Activated CD8-positive, alpha-beta memory T cell treated with anti-CD3 and anti-CD28 coated beads for 1 hour (primary cell): ENCODE measurements at regions not wholly inside any gene's neighbourhood (a gene's known extent, or its start where the extent isn't known, plus 50 kb on each side); places are given as distances from the start of the nearest gene placed in this dataset.

Experiments
- DNase-seq, 2 donors: peaks; one replicate each; pipeline ENCODE4 v3.0.0-alpha.2; 2020; ENCODE audit warnings: low read depth in 1 of 2; ENCODE audit errors: extremely low read depth in 1 of 2

- no peak for DNase-seq
Observed at GRCh38 chr9:29701971-29702370, 2128.7 kb upstream of the C9orf72 start.

- no peak for DNase-seq
Observed at GRCh38 chr9:29714860-29715259, 2141.6 kb upstream of the C9orf72 start.

GRCh38 chr9:29717631-29718030 is 2144.3 kb upstream of the C9orf72 start:
- DNase-seq: no peak

GRCh38 chr9:29730163-29730562 is 2156.9 kb upstream of the C9orf72 start:
- DNase-seq: no peak

- DNase-seq: no peak
Observed at GRCh38 chr9:29740518-29740917, 2167.2 kb upstream of the C9orf72 start.

GRCh38 chr9:29741169-29741568 is 2167.9 kb upstream of the C9orf72 start:
- no peak for DNase-seq

- DNase-seq: no peak
Observed at GRCh38 chr9:29750062-29750461, 2176.8 kb upstream of the C9orf72 start.

- no peak for DNase-seq
Observed at GRCh38 chr9:29751226-29751625, 2177.9 kb upstream of the C9orf72 start.

GRCh38 chr9:29753638-29754037 is 2180.4 kb upstream of the C9orf72 start:
- no peak for DNase-seq

GRCh38 chr9:29769019-29769418 is 2195.7 kb upstream of the C9orf72 start:
- DNase-seq: no peak

GRCh38 chr9:29773676-29774075 is 2200.4 kb upstream of the C9orf72 start:
- DNase-seq: no peak

- DNase-seq: no peak
Observed at GRCh38 chr9:29775491-29775890, 2202.2 kb upstream of the C9orf72 start.

- DNase-seq: no peak
Observed at GRCh38 chr9:29778281-29778849, 2205.1 kb upstream of the C9orf72 start.

- DNase-seq: no peak
Observed at GRCh38 chr9:29793970-29794369, 2220.7 kb upstream of the C9orf72 start.

- DNase-seq: no peak
Observed at GRCh38 chr9:29796291-29796952, 2223.1 kb upstream of the C9orf72 start.

GRCh38 chr9:29798599-29798998 is 2225.3 kb upstream of the C9orf72 start:
- DNase-seq: no peak

- DNase-seq: no peak
Observed at GRCh38 chr9:29799227-29799626, 2225.9 kb upstream of the C9orf72 start.

- no peak for DNase-seq
Observed at GRCh38 chr9:29800821-29801220, 2227.5 kb upstream of the C9orf72 start.

- no peak for DNase-seq
Observed at GRCh38 chr9:29802454-29802853, 2229.2 kb upstream of the C9orf72 start.

GRCh38 chr9:29806937-29807618 is 2233.8 kb upstream of the C9orf72 start:
- no peak for DNase-seq

- DNase-seq: no peak
Observed at GRCh38 chr9:29816954-29817703, 2243.8 kb upstream of the C9orf72 start.

- no peak for DNase-seq
Observed at GRCh38 chr9:29822458-29822857, 2249.2 kb upstream of the C9orf72 start.
